GM21447 (cell line): ENCODE measurements at regions not wholly inside any gene's neighbourhood (a gene's known extent, or its start where the extent isn't known, plus 50 kb on each side); places are given as distances from the start of the nearest gene placed in this dataset.
"Not testable (repeated sequence)": the region's sequence is repeated elsewhere in the genome, so short reads cannot be mapped to it uniquely, and the experiment has no call there.

Experiments
- ATAC-seq: cut with Tn5 transposase; IDR thresholded peaks from one replicate; pipeline ENCODE4 v1.9.1; 2021; ENCODE audit not compliant: unreplicated experiment

- ATAC-seq: no peak
These were observed 256.2 kb downstream of the BCL11B start for GRCh38 chr14:99015833-99016232.

GRCh38 chr14:99023371-99023770 lies 248.6 kb downstream of the BCL11B start:
- no peak for ATAC-seq

DNA sequence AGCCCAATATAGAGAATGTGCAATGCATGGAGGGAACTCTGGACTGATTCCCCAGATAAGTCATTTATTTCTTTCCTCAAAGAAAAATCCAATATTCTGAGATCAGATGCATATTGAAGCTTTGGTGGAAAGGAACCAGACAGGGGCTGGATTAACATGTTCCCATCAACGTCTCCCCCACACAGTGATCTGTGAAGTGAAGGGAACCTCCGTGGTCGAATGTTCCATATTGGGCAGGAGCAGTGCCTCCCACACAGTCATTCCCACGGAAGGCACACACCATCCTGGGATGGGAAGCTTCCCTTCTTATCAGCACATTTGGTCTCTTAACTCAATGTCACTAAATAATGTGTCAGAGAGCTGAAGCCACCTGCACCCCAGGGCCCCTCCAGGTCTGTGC lies 247.1 kb downstream of the BCL11B start:
- no peak for ATAC-seq

GRCh38 chr14:99025418-99025817 lies 246.6 kb downstream of the BCL11B start:
- ATAC-seq: no peak

GRCh38 chr14:99026471-99026870 lies 245.5 kb downstream of the BCL11B start:
- ATAC-seq: no peak

- no peak for ATAC-seq
These were observed 244.0 kb downstream of the BCL11B start for GRCh38 chr14:99028041-99028440.

- ATAC-seq: no peak
These were observed 243.5 kb downstream of the BCL11B start for GRCh38 chr14:99028521-99028920.

GRCh38 chr14:99029145-99029915 lies 242.7 kb downstream of the BCL11B start:
- no peak for ATAC-seq

DNA sequence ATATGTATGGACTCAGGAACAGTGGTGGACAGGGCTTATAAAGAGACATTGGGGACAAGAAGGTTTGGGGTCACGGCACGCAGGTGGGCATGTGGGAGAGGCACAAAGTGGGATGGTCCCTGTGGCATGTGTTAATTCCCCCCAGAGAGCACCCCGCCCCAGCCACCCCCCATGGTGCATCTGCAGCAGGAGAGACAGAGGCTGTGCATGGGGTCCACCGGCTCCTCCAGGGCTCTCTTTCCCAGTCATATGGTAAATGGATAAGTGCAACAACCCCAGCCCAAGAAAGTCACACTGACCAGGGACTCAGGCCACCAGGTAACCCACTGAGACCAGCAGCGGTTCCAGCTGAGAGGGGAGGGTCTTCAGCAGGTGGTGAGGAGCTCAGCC lies 242.1 kb downstream of the BCL11B start:
- no peak for ATAC-seq

- ATAC-seq: no peak
These were observed 241.5 kb downstream of the BCL11B start for GRCh38 chr14:99030454-99030853.

GRCh38 chr14:99032759-99033158 lies 239.2 kb downstream of the BCL11B start:
- ATAC-seq: no peak

GRCh38 chr14:99033951-99034350 lies 238.0 kb downstream of the BCL11B start:
- no peak for ATAC-seq

GRCh38 chr14:99034711-99035171 lies 237.3 kb downstream of the BCL11B start:
- ATAC-seq: no peak

- ATAC-seq: no peak
These were observed 236.7 kb downstream of the BCL11B start for GRCh38 chr14:99035268-99035667.

DNA sequence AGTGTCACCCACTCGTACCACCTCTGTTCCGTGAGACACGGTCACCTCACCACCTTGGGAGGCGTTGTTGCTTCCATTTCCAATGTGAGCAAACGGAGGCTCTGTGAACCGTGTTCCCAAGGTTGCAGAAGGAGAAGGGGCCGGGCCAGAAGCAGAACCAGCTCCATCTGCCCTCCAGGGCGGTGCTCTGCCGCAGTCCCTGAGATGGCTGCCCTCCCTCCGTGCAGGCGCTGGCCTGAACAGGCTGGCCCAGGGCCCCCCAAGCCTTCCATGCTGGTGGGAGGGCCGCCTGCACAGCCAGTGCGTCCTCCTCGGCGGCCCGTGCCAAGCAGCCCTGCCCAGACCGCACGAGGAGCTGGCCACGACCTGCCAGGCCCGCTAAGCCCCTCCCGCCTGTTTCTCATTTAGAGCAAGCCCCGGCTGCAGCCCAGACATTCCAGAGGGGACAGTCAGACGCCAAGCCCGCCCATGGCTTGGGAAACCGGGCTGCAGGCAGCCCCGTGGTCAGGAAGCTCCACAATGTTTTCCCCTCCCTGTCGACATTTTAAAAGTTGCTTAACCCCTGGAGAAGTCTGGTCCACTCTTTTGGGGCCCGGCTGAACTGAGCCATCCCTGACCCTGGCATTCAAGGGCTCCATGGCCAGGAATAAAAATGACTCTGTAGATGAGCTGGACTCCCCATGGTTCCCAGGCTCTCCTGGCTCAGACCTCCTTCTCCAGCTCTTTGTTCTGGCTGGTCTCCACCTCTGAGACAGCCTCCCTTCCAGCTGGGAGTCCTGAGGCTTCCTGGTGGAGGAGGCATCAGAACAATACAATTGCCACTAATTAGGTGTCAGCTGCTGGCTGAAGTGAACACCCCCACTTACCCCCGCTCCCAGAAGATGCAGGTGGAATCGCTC lies 236.0 kb downstream of the BCL11B start:
- ATAC-seq: no peak

- no peak for ATAC-seq
These were observed 235.2 kb downstream of the BCL11B start for GRCh38 chr14:99036611-99037293.

- ATAC-seq: not testable (repeated sequence)
These were observed 234.7 kb downstream of the BCL11B start for GRCh38 chr14:99037326-99037725.

- ATAC-seq: no peak
These were observed 234.1 kb downstream of the BCL11B start for GRCh38 chr14:99037777-99038430.

DNA sequence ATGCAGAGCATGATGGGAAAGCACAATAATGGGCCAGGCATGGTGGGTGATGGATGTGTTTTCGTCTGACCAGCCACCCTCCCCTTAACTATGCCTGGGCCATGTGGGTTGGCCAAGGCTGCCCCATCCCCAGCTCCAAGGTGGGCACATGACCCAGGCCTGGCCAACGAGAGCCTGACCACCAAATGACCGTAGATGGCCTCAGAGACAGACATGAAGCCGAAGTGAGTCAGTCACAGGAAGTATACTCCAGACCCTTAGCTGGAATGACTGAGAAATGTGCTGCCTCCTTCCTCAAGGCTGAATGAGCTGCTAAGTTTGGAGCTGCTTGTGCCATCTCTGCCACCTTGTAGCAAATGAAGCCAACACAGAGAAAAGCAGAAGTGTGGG lies 233.6 kb downstream of the BCL11B start:
- ATAC-seq: no peak

GRCh38 chr14:99039331-99040041 lies 232.5 kb downstream of the BCL11B start:
- no peak for ATAC-seq
